Neural cell (in vitro differentiated cells): ENCODE measurements at regions not wholly inside any gene's neighbourhood (a gene's known extent, or its start where the extent isn't known, plus 50 kb on each side); places are given as distances from the start of the nearest gene placed in this dataset.

Experiments used
- CTCF ChIP-seq: fragments of 450-650 bp; IDR thresholded peaks from 2 replicates; pipeline ENCODE4 v1.5.1; 2014; ENCODE audit warnings: antibody characterized with exemption, mild to moderate bottlenecking, moderate library complexity; ENCODE audit not compliant: poor library complexity, severe bottlenecking
- EP300 ChIP-seq: fragments of 450-650 bp; conservative IDR thresholded peaks from 2 replicates; pipeline ENCODE4 v1.6.1; 2014; ENCODE audit warnings: antibody characterized with exemption, mild to moderate bottlenecking, moderate library complexity; ENCODE audit not compliant: poor library complexity, severe bottlenecking
- EZH2 ChIP-seq: fragments of 200-600, 300-800 bp; shearing (Covaris generic), sonication (generic); IDR thresholded peaks from 2 replicates; pipeline ENCODE4 v1.6.1; 2014; ENCODE audit warnings: antibody characterized with exemption, low read length, borderline replicate concordance, mild to moderate bottlenecking; ENCODE audit not compliant: insufficient read depth, poor library complexity, severe bottlenecking
- MXI1 ChIP-seq: fragments of 450-650 bp; conservative IDR thresholded peaks from 2 replicates; pipeline ENCODE4 v1.6.1; 2014; ENCODE audit warnings: antibody characterized with exemption, mild to moderate bottlenecking; ENCODE audit not compliant: poor library complexity, severe bottlenecking
- POLR2AphosphoS5 ChIP-seq: IDR thresholded peaks from 2 replicates; pipeline ENCODE4 v1.6.1; 2012
- RAD21 ChIP-seq: fragments of 450-650 bp; conservative IDR thresholded peaks from 2 replicates; pipeline ENCODE4 v1.6.1; 2014; ENCODE audit warnings: antibody characterized with exemption, mild to moderate bottlenecking, moderate library complexity
- TAF1 ChIP-seq: IDR thresholded peaks from 2 replicates; pipeline ENCODE4 v1.6.1; 2012; ENCODE audit warnings: low read depth

- no peak for TF ChIP-seq CTCF
- TF ChIP-seq POLR2AphosphoS5 = no peak
- TF ChIP-seq EZH2 = no peak
- TF ChIP-seq MXI1 = no peak
- no peak for TF ChIP-seq EP300
- no peak for TF ChIP-seq TAF1
- no peak for TF ChIP-seq RAD21
Measured at GRCh38 chr18:30415903-30416302, 626.6 kb downstream of the DSC3 start.
